DND-41 (cell line): ENCODE measurements at regions not wholly inside any gene's neighbourhood (a gene's known extent, or its start where the extent isn't known, plus 50 kb on each side); places are given as distances from the start of the nearest gene placed in this dataset.

ENCODE experiments used
- ATAC-seq: fragments of 200-7000 bp; cut with Tn5 transposase; 3 replicates; pipeline ENCODE4 v1.9.1; 2021; ENCODE audit warnings: low read depth; ENCODE audit not compliant: insufficient read depth
- DNase-seq: peaks from one replicate; pipeline ENCODE4 v3.0.0-alpha.2; 2020
- H2AFZ ChIP-seq: 2 replicates; pipeline ENCODE4 v1.6.0; 2012; ENCODE audit warnings: low read depth, low read length
- H3K27ac ChIP-seq: 2 replicates; pipeline ENCODE4 v1.5.1; 2012; ENCODE audit warnings: low read length, inconsistent platforms
- H3K27me3 ChIP-seq: fragments of 200-600 bp; sonication (generic); 2 replicates; pipeline ENCODE4 v1.6.0; 2012; ENCODE audit warnings: low read length, mild to moderate bottlenecking, inconsistent platforms; ENCODE audit not compliant: insufficient read depth, poor library complexity
- H3K36me3 ChIP-seq: 2 replicates; pipeline ENCODE4 v1.5.1; 2012; ENCODE audit warnings: low read length, inconsistent platforms; ENCODE audit not compliant: insufficient read depth
- H3K4me1 ChIP-seq: 2 replicates; pipeline ENCODE4 v1.5.1; 2012; ENCODE audit warnings: mild to moderate bottlenecking, low read length; ENCODE audit not compliant: insufficient read depth
- H3K4me2 ChIP-seq: 2 replicates; pipeline ENCODE4 v1.6.0; 2012; ENCODE audit warnings: mild to moderate bottlenecking, moderate library complexity, low read length, inconsistent platforms; ENCODE audit not compliant: insufficient read depth
- H3K4me3 ChIP-seq, 2 experiments: fragments of 200-600 bp in 1 of 2; shearing (Covaris generic) in 1 of 2; 2 replicates each; pipeline ENCODE4 v1.5.1; 2012 to 2016; ENCODE audit warnings: inconsistent platforms in 2 of 2, low read length in 2 of 2, mild to moderate bottlenecking in 2 of 2, low read depth in 1 of 2, moderate library complexity in 1 of 2
- H3K79me2 ChIP-seq: 2 replicates; pipeline ENCODE4 v1.6.0; 2012; ENCODE audit warnings: low read length, inconsistent platforms; ENCODE audit not compliant: insufficient read depth
- H3K9ac ChIP-seq: 2 replicates; pipeline ENCODE4 v1.6.0; 2012; ENCODE audit warnings: low read depth, mild to moderate bottlenecking, inconsistent platforms, low read length, moderate library complexity
- H3K9me3 ChIP-seq: 2 replicates; pipeline ENCODE4 v1.5.1; 2012; ENCODE audit warnings: low read length, moderate library complexity, mild to moderate bottlenecking, inconsistent platforms; ENCODE audit not compliant: insufficient read depth, severe bottlenecking
- H4K20me1 ChIP-seq: 2 replicates; pipeline ENCODE4 v1.6.0; 2012; ENCODE audit warnings: low read length; ENCODE audit not compliant: insufficient read depth
- CTCF ChIP-seq: IDR thresholded peaks from 2 replicates; pipeline ENCODE4 v1.5.1; 2012; ENCODE audit warnings: borderline replicate concordance, low read length, moderate library complexity, mild to moderate bottlenecking; ENCODE audit not compliant: poor library complexity, severe bottlenecking; ENCODE audit errors: extremely low read depth
- EZH2 ChIP-seq: IDR thresholded peaks from 3 replicates; pipeline ENCODE4 v1.6.1; 2012; ENCODE audit warnings: borderline replicate concordance, low read depth, mild to moderate bottlenecking, moderate library complexity, low read length, inconsistent platforms; ENCODE audit not compliant: severe bottlenecking

GRCh38 chr11:123253911-123254310, 58.9 kb upstream of the CLMP start:
- Histone ChIP-seq H3K27ac (no peak overlapping the region), H4K20me1 (no peaks in the 10 kb centered on the region)

DNA sequence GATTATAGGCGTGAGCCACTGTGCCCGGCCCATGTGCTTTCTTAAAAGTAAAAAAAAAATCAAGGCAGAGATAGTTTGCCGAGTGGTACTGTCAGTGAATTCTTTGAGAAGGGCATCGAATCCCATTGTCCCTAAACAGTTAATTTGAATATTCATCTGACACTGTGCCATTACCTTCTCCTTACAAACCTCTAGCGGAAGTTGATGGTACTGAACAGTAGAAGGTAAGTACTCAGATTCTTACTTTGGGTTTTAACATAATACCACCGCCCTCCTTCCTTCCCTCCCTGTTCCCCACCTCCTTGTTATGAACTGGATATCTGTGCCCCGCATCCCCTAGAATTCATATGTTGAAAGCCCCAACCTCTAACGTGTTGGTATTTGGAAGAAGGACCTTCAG, 58.2 kb upstream of the CLMP start:
- Histone ChIP-seq H3K4me1 (no peaks in the 10 kb centered on the region), H3K36me3 (no peaks in the 10 kb centered on the region), H3K27me3 (peaks cover 16% of the 10 kb centered on the region), H2AFZ (no peak overlapping the region), H3K9me3 (peaks cover under 1% of the 10 kb centered on the region), H3K9ac (no peak overlapping the region), H3K4me3 (no peak overlapping the region), H3K27ac (no peak overlapping the region), H3K79me2 (no peaks in the 10 kb centered on the region), H4K20me1 (no peaks in the 10 kb centered on the region), H3K4me2 (no peak overlapping the region)
- DNase-seq (no peak), ATAC-seq (no peak)
- TF ChIP-seq EZH2, result no peak
- no peak for TF ChIP-seq CTCF

More at GRCh38 chr11:123253911-123254310, 58.9 kb upstream of the CLMP start:
- H3K9me3 ChIP-seq, result peaks cover 7% of the 10 kb centered on the region
- ATAC-seq (no peak), DNase-seq (no peak)
- H2AFZ ChIP-seq, result no peak overlapping the region
- no peak overlapping the region for H3K4me2 ChIP-seq
- H3K4me3 ChIP-seq, result no peak overlapping the region
- H3K27me3 ChIP-seq, result peaks cover 16% of the 10 kb centered on the region
- H3K4me1 ChIP-seq, result no peaks in the 10 kb centered on the region
- no peaks in the 10 kb centered on the region for H3K79me2 ChIP-seq
- H3K9ac ChIP-seq, result no peak overlapping the region
- no peak for TF ChIP-seq CTCF
- no peaks in the 10 kb centered on the region for H3K36me3 ChIP-seq

- Histone ChIP-seq H3K27ac (no peak overlapping the region), H3K27me3 (peaks cover 22% of the 10 kb centered on the region), H3K79me2 (no peaks in the 10 kb centered on the region), H3K4me3 (no peak overlapping the region), H3K36me3 (no peaks in the 10 kb centered on the region), H2AFZ (no peak overlapping the region), H3K9ac (no peak overlapping the region), H3K4me1 (peaks cover 4% of the 10 kb centered on the region; the same call in 1 of the 2 replicates), H4K20me1 (no peaks in the 10 kb centered on the region), H3K4me2 (no peak overlapping the region), H3K9me3 (no peaks in the 10 kb centered on the region)
- TF ChIP-seq CTCF, result no peak
- DNase-seq, result no peak
- no peak for ATAC-seq
These were observed 56.8 kb upstream of the CLMP start for GRCh38 chr11:123251657-123252344.
